Right renal cortex interstitium (tissue), 3 donors: ENCODE measurements at regions not wholly inside any gene's neighbourhood (a gene's known extent, or its start where the extent isn't known, plus 50 kb on each side); places are given as distances from the start of the nearest gene placed in this dataset.
"Not testable (repeated sequence)": the region's sequence is repeated elsewhere in the genome, so short reads cannot be mapped to it uniquely, and the experiment has no call there.

Source experiments
- DNase-seq, 3 donors: peaks; one replicate each; pipeline ENCODE4 v3.0.0-alpha.2; 2013; ENCODE audit warnings: low read depth in 3 of 3, low spot score in 2 of 3

DNA sequence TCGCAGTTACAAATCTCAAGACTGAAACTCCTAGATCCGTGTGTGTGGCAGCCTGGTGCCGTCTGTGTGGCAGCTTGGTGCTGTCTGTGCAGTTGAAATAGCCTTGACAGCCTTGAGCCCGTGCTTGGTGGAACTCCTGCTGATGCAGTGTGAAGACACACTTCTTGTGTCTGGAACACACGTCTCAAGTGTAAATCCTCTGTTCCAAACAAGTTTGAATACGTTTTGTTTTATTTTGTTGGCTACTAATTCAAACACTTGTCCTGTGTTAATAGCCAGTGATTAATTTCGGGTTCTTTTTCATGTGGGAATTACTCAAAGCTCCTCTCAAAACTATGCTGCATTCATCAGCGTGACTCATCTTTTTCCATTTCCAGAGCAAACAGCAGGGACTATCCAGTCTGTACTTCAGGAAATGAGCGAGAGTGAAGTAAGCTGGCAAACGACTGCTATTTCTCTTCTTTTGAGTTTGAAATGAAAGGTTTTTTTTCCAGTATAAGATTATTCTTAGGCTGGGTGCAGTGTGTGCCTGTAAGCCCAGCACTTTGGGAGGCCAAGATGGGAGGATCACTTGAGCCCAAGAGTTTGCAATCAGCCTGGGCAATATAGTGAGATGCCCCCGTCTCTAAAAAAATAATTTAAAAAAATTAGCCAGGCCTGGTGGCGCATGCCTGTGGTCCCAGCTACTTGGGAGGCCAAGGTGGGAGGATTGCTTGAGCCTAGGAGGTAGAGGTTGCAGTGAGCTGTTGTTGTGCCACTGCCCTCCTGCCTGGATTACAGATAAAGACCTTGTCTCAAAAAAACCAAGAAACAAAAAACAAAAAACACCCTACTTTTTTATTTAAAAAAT is 152.9 kb downstream of the SPP2 start:
- no peak for DNase-seq

DNA sequence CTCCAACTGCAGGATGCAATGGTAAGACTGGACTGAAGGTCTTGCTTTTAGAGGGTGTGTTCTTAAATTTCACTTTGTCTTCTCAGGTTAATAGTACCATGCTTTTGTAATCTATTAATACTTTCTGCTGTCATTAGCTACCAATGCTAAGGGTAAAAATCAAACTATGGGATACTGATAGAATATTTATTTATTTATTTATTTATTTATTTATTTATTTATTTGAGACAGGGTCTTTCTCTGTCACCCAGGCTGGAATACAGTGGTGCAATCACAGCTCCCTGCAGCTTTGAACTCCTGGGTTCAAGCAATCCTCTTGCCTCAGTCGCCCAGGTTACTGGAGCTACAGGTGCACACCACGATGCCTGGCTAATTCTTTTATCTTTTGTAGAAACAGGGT is 152.1 kb downstream of the SPP2 start:
- DNase-seq = no peak

GRCh38 chr2:234199996-234200395 is 149.5 kb downstream of the SPP2 start:
- DNase-seq = no peak

DNA sequence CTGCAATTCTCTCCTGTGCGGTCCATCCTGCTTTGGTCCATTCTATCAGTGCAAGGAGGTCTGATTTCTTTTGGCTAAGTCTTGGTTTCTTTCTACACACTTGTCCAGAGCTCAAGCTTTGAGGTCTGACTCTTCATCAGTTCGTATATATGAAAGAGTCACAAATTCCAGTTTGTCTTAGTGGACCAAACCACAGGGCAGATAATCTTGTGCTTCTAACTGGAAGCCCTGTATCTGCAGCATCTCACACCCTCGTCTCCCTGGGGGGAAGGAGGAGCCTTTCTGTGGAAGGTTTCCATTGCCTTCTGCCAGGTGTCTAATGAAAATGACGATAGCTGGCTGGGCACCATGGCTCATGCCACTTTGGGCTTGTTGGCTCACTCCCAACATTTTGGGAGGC is 148.5 kb downstream of the SPP2 start:
- DNase-seq = no peak

GRCh38 chr2:234195516-234195915 is 145.0 kb downstream of the SPP2 start:
- DNase-seq = no peak

DNA sequence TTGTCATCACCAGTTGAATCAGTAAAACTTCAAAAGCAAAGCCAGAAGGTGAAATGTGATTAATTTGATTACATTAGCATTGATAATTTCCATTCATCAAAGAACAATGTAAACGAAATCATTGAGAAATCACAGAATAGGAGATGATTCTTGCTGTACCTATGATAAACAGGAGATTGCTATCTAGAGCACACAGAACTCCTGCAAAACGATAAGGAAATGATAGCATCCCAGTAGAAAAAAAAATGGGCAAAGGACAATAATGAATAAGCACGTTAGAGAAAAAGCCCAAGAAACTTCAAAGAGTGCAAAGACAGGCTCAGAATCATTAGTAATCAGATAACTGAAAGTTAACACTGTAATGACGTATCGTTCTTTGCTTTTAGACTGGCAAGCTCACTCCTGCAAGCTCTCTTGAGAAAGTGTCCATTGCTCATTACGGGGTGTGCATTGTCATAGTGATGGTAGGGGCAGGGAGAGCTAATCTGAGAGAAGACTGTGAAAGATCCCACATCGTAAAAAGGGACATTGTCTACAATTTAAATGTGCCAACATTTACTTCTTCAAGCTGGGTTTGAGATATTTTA is 143.6 kb downstream of the SPP2 start:
- no peak for DNase-seq

GRCh38 chr2:234191819-234192407 is 141.4 kb downstream of the SPP2 start:
- DNase-seq = no peak

- no peak for DNase-seq
Observed at GRCh38 chr2:234189786-234190300, 139.3 kb downstream of the SPP2 start.

GRCh38 chr2:234189230-234189629 is 138.7 kb downstream of the SPP2 start:
- DNase-seq = no peak

- no peak for DNase-seq
Observed at GRCh38 chr2:234187646-234188174, 137.2 kb downstream of the SPP2 start.

DNA sequence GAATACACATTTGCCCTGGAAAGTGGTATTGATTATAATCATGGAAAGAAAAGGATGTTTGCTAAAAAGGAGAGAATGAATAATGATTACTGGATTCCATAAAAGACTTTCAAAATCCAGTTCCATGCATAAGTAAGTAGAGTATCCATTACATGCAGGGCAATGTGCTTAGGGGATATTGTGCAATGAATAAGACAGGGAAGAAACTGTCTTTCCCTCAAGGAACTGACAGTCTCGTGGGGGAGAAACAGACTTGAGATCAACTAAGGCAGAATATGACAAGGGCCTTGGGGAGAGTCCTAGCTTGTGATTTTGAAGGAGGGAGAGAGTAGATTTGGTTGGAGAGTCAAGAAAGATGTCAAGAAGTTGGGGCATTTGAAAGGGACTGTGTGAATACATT is 130.6 kb downstream of the SPP2 start:
- DNase-seq = no peak

- DNase-seq = no peak
Observed at GRCh38 chr2:234179031-234179363, 128.5 kb downstream of the SPP2 start.

GRCh38 chr2:234178330-234179030 is 128.0 kb downstream of the SPP2 start:
- DNase-seq = no peak

DNA sequence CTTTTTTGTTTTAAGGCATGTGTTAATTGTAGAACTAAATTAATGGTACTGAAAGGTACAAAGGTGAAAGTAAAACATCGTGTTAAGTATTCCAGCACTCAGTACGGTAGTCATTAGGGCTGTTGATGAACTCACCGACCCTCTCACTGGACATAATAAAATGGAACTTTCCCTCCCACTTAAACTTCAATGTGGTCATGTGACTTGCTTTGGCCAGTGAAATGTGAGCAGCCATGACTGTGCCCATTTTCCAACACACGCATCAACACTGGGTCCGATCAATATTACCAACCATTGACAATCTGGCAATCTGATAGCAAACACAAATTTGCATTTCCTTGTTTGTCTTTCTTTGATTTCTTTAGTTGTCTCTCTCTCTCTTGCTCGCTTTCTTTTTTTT is 125.1 kb downstream of the SPP2 start:
- DNase-seq = no peak

DNA sequence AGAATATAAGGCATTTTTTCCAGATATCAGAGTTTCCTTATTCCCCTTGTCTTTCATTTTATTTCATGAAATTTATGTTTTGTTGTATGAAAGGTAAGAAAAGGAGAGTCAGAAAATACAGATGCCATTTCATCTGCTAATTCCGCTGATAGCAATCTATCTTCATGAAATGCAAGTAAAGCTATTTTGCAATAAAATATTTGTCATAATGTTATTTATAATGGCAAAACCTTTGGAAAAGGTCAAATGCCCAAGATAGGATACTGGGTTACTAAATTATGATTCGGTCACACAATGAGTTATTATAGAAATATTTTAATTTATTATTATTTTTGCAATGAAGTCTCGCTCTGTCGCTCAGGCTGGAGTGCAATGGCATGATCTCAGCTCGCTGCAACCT is 124.2 kb downstream of the SPP2 start:
- no peak for DNase-seq

GRCh38 chr2:234172532-234172931 is 122.0 kb downstream of the SPP2 start:
- DNase-seq = no peak

DNA sequence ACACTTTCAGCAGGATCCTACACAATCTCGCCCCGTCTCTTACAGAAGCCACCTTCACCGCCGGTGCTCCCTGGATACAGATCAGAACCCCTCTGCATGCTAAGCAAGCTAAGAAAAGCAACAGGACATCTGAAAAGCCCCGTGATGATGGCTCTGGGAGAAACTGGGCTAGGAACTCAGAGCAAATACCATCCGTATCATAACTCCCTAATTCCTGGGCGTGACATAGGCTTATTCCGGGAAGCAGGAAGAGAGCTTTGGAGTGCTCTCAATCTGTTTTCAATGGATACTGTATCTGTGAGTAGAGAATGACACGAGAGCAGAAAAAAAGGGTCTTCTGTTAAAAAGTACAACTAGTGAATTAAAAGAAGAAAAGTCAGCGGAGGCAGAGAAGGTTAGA is 121.6 kb downstream of the SPP2 start:
- no peak for DNase-seq

GRCh38 chr2:234171666-234172065 is 121.2 kb downstream of the SPP2 start:
- DNase-seq = no peak

DNA sequence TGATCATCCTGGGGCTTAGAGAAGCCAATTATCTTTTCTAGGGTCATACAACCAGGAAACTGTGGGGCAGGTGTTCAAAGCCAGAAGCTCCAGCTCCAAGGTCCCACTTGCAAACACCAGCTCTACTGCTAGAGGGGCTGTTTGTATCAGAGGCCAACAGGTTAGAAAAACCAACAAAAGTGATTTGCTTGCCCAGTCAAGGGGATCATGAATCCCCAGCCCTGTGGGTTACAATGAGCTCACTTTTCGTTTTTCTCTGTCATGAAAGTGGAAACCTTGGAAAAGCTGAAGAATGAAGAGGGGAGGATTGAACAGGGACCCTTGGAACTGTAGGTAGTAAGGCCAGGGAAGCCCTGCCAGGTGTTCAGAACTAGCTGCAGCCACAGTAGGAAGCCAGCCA is 119.2 kb downstream of the SPP2 start:
- DNase-seq = no peak

DNA sequence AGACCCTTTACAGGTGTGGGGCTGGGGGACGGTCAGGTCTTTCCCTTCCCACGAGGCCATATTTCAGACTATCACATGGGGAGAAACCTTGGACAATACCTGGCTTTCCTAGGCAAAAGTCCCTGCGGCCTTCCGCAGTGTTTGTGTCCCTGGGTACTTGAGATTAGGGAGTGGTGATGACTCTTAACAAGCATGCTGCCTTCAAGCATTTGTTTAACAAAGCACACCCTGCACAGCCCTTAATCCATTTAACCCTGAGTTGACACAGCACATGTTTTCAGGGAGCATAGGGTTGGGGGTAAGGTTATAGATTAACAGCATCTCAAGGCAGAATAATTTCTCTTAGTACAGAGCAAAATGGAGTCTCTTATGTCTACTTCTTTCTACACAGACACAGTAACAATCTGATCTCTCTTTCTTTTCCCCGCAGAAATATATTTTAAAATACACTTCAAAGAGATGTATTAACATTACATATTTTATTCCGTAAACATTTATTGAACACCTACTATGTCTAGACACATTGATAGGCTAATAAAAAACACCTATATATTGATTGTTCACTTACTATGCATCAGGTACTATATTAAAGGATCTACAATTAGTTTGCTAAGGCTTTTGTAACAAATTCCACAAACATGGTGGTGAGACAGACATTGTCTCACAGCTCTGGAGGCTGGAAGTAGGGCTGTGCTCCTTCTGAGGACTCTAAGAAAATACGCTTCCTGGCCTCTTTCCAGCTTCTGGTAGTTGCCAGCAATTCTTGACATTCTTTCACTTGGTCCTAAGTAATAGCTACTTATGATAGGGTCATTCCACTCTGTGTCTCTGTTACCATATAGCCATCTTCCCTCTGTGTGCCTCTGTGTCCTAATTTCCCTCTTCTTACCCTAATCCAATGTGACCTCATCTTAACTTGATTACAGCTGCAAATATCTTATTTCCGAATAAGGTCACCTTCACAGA is 118.4 kb downstream of the SPP2 start:
- not testable (repeated sequence) for DNase-seq
